PC-3 (cell line): ENCODE measurements at regions not wholly inside any gene's neighbourhood (a gene's known extent, or its start where the extent isn't known, plus 50 kb on each side); places are given as distances from the start of the nearest gene placed in this dataset.

ENCODE experiments used
- CTCF ChIP-seq: fragments of 300-600 bp; sonication (generic); conservative IDR thresholded peaks from 2 replicates; pipeline ENCODE4 v1.5.1; 2017; ENCODE audit warnings: antibody characterized with exemption, low read depth, mild to moderate bottlenecking, low read length
- EZH2phosphoT487 ChIP-seq: fragments of 300-600 bp; sonication (generic); IDR thresholded peaks from 2 replicates; pipeline ENCODE4 v1.6.1; 2018; ENCODE audit warnings: mild to moderate bottlenecking, antibody characterized with exemption, low read length, borderline replicate concordance

- TF ChIP-seq CTCF (no peak), EZH2phosphoT487 (no peak)
These were observed 129.7 kb downstream of the IRS1 start for GRCh38 chr2:226669905-226670304.
